Erythroblast (primary cell): ENCODE measurements at regions not wholly inside any gene's neighbourhood (a gene's known extent, or its start where the extent isn't known, plus 50 kb on each side); places are given as distances from the start of the nearest gene placed in this dataset.

Experiments
- GATA1 ChIP-seq: IDR thresholded peaks from 2 replicates; pipeline ENCODE4 v1.6.1; 2011; ENCODE audit warnings: low read depth, mild to moderate bottlenecking, control low read depth, low read length, moderate library complexity
- POLR2A ChIP-seq: IDR thresholded peaks from 2 replicates; pipeline ENCODE4 v1.6.1; 2011; ENCODE audit warnings: mild to moderate bottlenecking, low read length

GRCh38 chr4:116530048-116530447 is 555.3 kb downstream of the TRAM1L1 start:
- TF ChIP-seq POLR2A (no peak), GATA1 (no peak)
